Thoracic aorta (tissue), 2 donors: ENCODE measurements at regions not wholly inside any gene's neighbourhood (a gene's known extent, or its start where the extent isn't known, plus 50 kb on each side); places are given as distances from the start of the nearest gene placed in this dataset.

Source experiments
- ATAC-seq: fragments of 150-250 bp; one replicate; pipeline ENCODE4 v1.8.0; 2017; ENCODE audit warnings: low read depth; ENCODE audit not compliant: insufficient number of reproducible peaks, low FRiP score
- DNase-seq: peaks from one replicate; pipeline ENCODE4 v3.0.0-alpha.2; 2020; ENCODE audit warnings: low spot score
- H3K27ac ChIP-seq, 2 donors: fragments of 200-600 bp; sonication (generic); 1 replicate in 1 of 2; 2 replicates in 1 of 2; pipeline ENCODE4 v1.5.1; 2016; ENCODE audit warnings: mild to moderate bottlenecking in 2 of 2, moderate library complexity in 2 of 2
- H3K27me3 ChIP-seq: fragments of 200-600 bp; sonication (generic); replicated peaks from 2 replicates; pipeline ENCODE4 v1.6.0; 2016; ENCODE audit warnings: mild to moderate bottlenecking; ENCODE audit not compliant: insufficient read depth
- H3K36me3 ChIP-seq: fragments of 200-600 bp; sonication (generic); one replicate; pipeline ENCODE4 v1.5.1; 2016
- H3K4me1 ChIP-seq, 2 donors: fragments of 200-600 bp; sonication (generic); 1 replicate in 1 of 2; 2 replicates in 1 of 2; pipeline versions ENCODE4 v1.5.1 to v1.6.0; 2016; ENCODE audit warnings: low read depth in 2 of 2, mild to moderate bottlenecking in 1 of 2; ENCODE audit not compliant: control insufficient read depth in 1 of 2
- H3K4me3 ChIP-seq: fragments of 200-600 bp; sonication (generic); 2 replicates; pipeline ENCODE4 v1.5.1; 2016; ENCODE audit warnings: mild to moderate bottlenecking
- H3K9me3 ChIP-seq: fragments of 200-600 bp; sonication (generic); 2 replicates; pipeline ENCODE4 v1.5.1; 2016
- TF ChIP-seq, protein P1 (sequence below): fragments of 200-600 bp; sonication (generic); IDR thresholded peaks from one replicate; pipeline ENCODE4 v1.5.1; 2019; ENCODE audit warnings: antibody characterized with exemption

DNA sequence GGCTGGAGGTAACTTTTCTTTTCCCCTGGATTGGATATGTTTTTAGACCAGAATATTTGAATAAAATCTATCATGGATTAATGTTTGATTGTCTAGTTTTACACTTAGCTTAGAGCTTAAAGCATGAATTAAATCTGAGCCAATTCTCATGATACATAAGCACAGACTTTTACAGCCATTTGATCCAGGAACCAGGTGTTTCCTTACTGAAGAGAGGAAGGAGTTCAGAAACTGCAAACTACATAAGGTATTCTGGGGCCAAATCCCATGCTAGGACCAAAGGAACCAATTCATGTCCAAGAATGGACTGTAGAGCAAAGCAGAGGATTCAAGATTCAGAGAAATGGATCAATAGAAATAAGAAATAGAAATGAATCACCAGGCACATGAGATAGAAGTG lies 360.4 kb upstream of the ZNF608 start:
- H3K4me1 ChIP-seq = peaks cover 4 to 8% of the 10 kb centered on the region in 2 donors
- no peak overlapping the region for H3K27ac ChIP-seq
- TF ChIP-seq, protein P1, sequence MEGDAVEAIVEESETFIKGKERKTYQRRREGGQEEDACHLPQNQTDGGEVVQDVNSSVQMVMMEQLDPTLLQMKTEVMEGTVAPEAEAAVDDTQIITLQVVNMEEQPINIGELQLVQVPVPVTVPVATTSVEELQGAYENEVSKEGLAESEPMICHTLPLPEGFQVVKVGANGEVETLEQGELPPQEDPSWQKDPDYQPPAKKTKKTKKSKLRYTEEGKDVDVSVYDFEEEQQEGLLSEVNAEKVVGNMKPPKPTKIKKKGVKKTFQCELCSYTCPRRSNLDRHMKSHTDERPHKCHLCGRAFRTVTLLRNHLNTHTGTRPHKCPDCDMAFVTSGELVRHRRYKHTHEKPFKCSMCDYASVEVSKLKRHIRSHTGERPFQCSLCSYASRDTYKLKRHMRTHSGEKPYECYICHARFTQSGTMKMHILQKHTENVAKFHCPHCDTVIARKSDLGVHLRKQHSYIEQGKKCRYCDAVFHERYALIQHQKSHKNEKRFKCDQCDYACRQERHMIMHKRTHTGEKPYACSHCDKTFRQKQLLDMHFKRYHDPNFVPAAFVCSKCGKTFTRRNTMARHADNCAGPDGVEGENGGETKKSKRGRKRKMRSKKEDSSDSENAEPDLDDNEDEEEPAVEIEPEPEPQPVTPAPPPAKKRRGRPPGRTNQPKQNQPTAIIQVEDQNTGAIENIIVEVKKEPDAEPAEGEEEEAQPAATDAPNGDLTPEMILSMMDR = no peak
- DNase-seq (no peak), ATAC-seq (no peak)
- no peaks in the 10 kb centered on the region for H3K9me3 ChIP-seq
- H3K27me3 ChIP-seq = no peaks in the 10 kb centered on the region
- H3K36me3 ChIP-seq = no peaks in the 10 kb centered on the region
- H3K4me3 ChIP-seq = no peak overlapping the region

DNA sequence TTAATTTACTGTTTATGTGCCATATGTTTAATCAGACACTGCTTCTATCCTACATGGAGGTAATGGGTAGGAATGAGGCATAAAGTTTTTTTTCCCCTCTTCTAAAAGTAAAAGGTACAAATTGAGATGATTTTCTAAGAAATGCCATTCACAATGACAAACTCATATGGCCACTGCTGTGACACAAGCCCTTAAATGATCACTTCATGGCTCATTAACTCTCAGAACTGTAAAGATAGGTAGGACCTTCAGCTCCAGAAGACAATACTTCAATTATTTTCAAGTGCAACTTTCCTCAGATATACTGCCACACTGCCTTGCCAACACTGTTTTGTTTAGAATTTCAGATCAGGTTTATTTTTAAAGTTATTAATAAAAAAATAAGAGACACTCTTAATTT lies 362.9 kb upstream of the ZNF608 start:
- Histone ChIP-seq H3K36me3 (no peaks in the 10 kb centered on the region), H3K9me3 (no peaks in the 10 kb centered on the region), H3K4me1 (peaks cover 4 to 8% of the 10 kb centered on the region in 2 donors), H3K27ac (peak overlapping the region in 1 of 2 donors; percentile 3), H3K27me3 (no peaks in the 10 kb centered on the region), H3K4me3 (no peak overlapping the region)
- DNase-seq (no peak), ATAC-seq (no peak)
- TF ChIP-seq, protein P1 = no peak

- TF ChIP-seq, protein P1 = no peak
Observed at GRCh38 chr5:125109816-125110215, 363.4 kb upstream of the ZNF608 start.

DNA sequence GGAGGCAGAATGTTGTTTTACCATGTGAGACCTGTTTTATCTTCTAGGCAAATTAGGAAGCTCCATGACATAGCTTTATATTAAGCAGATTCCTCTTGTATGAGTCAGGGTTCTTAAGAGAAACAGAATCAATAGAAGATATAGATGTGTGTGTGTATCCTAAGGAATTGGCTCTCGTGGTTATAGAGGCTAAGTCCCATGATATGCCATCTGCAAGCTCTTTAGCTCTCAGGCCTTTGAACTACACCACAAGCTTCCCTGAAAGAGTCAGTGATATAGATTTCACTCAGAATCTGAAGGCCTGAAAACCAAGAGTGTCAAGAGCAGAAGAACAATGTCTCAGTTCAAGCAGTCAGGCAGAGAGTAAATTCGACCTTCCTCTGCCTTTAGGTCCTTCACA lies 365.8 kb upstream of the ZNF608 start:
- Histone ChIP-seq H3K4me1 (peaks cover 4 to 8% of the 10 kb centered on the region in 2 donors), H3K36me3 (no peaks in the 10 kb centered on the region), H3K27ac (no peak overlapping the region), H3K9me3 (no peaks in the 10 kb centered on the region), H3K4me3 (no peak overlapping the region), H3K27me3 (no peaks in the 10 kb centered on the region)
- TF ChIP-seq, protein P1 = no peak
- ATAC-seq (no peak), DNase-seq (no peak)

More at GRCh38 chr5:125109816-125110215, 363.4 kb upstream of the ZNF608 start:
- Histone ChIP-seq H3K4me3 (peak overlapping the region; percentile 31), H3K27me3 (no peaks in the 10 kb centered on the region), H3K27ac (peak overlapping the region in 1 of 2 donors; percentile 3), H3K4me1 (peaks cover 4 to 8% of the 10 kb centered on the region in 2 donors), H3K9me3 (no peaks in the 10 kb centered on the region), H3K36me3 (no peaks in the 10 kb centered on the region)
- DNase-seq (no peak), ATAC-seq (no peak)

DNA sequence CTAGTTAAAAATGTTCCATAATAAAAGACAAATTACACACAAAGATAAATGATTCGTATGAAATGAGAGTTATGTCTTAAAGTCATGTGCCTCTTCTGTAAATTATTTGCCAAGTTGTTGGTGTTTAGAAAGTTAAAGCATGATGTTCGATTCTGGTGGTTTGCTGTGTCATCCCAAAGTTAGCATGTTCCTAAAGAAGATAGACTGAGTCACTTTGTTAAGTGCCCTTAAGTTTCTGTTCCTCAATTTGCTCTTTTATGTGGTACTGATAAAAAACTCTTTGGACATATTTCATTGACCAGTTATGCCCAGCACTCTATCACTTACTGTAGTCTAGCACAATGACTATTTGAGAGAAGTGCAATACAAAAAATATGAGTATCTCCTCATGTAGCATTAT lies 366.9 kb upstream of the ZNF608 start:
- Histone ChIP-seq H3K27ac (no peak overlapping the region), H3K4me3 (no peak overlapping the region), H3K36me3 (no peaks in the 10 kb centered on the region), H3K4me1 (peaks cover 4 to 8% of the 10 kb centered on the region in 2 donors), H3K27me3 (no peaks in the 10 kb centered on the region), H3K9me3 (no peaks in the 10 kb centered on the region)
- ATAC-seq (no peak), DNase-seq (no peak)
- TF ChIP-seq, protein P1 = no peak
